HG03196 (cell line): ENCODE measurements at regions not wholly inside any gene's neighbourhood (a gene's known extent, or its start where the extent isn't known, plus 50 kb on each side); places are given as distances from the start of the nearest gene placed in this dataset.
"Not testable (repeated sequence)": the region's sequence is repeated elsewhere in the genome, so short reads cannot be mapped to it uniquely, and the experiment has no call there.

ENCODE experiments used
- ATAC-seq: cut with Tn5 transposase; IDR thresholded peaks from one replicate; pipeline ENCODE4 v1.9.1; 2021; ENCODE audit not compliant: unreplicated experiment

DNA sequence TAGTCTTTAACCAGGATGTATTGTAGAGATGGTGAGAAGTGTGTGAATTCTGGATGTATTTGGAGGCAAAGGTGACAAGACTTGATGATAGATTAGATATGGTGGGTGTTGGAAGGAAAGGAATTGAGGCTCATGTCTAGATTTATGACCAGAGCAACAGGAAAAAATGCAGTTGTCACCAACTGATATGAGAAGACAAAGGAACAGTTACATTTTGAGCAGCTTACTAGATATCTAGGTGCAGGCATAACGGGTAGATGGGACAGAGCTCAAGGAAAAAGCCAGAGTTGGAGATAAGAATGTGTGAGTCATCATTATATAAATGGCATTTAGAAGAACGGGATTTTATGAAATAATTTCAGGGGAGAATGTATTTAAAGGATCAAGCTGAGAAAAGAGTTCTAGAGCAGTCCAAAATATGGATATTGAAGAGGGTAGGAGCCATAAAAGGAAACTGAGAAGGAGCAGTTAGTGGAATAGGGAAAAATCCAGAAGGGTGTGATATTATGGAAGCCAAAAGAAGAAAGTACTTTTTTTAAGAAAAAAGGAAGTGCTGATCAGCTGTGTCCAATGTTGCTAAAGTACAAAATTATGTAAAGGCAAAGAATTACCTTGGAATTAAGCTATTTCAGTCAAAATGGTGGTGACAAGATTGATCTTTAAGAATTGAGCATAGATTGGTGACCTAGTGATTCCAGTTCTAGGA lies 262.5 kb downstream of the CGGBP1 start:
- ATAC-seq, result no peak

DNA sequence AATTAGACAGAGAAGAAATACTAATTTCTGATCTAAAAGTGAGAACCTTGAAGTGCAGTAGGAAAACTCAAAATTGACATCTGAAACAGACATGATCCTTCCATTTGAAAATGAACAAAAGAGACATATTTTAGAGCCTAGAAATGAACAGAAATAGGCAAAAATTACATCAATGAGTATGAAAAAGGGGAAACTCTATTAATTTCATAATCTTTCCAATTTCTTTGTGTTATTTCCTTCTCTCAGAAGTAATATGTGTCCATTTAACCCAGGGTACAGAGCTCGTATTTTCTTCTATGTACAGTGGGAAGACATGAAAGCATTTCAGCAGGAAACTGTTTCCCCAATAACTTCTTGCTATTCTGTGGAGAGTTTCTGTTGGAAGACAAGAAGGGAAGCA lies 263.1 kb downstream of the CGGBP1 start:
- ATAC-seq, result no peak

DNA sequence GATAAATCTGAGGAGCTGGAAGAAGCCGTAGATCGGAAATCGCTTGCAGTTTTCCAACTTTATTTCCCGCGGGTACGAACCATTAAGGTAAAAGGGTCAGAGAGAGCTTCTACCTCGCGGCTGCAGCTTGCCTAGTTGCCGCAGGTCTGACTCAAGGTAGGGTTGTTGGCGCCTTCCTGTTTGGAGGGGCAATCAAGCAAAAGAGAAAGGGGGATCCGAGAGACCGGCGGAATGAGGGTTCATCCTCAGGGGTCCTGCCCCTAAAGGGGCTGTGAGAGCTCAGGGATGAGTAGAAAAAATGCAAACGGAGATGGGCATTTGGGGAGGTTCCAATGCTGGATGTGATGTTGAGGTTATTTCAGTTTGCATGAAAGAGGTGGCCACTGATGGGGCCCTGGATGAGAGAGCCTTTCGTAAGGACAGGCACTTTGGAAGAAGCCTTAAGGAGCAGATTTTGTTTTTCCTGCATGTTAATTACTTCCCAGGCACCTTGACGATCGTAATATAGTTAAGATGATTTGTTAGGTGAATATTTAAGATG lies 265.4 kb downstream of the CGGBP1 start:
- no peak for ATAC-seq

DNA sequence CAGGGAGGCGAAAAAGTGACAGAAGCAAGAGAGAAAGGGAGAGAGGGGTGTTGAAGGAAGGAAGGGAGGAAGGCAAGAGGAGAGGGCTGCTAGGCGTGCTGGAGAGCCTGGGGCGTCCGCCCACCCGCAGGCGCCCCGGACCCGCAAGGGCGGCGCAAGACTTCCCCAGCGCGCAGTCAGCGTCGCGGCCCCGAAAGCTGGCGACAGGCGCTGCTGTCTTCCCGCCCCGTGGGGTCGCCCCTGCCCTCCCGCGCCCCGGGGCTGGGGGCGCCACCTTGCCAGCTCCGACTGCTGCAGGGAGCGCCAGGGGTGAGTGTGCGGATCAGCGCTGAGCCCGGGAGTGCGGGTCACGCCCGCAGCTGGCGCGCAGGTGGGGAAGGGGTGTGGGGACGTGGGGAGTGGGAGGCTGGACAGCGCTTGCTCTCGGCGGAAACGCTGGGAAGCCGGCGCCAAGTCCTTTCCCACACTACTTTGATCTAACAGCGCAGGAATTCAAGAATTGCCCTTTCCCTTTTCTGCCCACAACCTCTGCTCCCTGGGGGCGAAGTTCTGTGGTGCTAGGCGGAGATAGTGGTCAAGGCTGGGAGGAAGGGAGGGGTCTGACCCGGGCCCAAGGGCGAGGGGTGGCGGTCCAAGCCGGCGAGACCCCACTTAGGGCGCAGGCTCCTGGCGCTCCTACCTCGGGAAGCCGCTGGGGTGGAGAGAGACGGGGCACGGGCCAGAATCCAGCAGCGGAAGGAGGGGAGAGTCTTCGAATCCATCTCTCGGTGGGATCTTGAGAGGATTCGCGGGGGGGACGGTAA lies 266.1 kb downstream of the CGGBP1 start, which contains the start of gene HTR1F:
Gene HTR1F (plus strand): TSS at position 173 of the 803 bp plus-strand sequence.
- ATAC-seq, result no peak

DNA sequence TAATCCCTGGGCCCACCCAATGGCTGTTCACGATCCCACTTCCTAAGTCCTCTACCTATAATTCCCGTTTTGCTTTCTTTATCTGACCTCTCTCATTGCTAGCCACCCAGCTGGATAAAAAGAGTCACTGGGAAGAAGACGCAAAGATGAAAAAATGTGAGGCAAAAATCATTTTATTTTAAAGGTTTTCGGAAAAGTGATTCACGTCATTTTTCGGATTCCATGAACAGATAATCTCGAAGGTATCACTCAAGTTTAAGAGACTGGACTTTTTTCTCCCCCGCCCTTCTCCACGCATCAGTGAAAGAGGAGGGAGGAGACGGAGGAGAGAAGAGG lies 266.6 kb downstream of the CGGBP1 start:
- no peak for ATAC-seq

DNA sequence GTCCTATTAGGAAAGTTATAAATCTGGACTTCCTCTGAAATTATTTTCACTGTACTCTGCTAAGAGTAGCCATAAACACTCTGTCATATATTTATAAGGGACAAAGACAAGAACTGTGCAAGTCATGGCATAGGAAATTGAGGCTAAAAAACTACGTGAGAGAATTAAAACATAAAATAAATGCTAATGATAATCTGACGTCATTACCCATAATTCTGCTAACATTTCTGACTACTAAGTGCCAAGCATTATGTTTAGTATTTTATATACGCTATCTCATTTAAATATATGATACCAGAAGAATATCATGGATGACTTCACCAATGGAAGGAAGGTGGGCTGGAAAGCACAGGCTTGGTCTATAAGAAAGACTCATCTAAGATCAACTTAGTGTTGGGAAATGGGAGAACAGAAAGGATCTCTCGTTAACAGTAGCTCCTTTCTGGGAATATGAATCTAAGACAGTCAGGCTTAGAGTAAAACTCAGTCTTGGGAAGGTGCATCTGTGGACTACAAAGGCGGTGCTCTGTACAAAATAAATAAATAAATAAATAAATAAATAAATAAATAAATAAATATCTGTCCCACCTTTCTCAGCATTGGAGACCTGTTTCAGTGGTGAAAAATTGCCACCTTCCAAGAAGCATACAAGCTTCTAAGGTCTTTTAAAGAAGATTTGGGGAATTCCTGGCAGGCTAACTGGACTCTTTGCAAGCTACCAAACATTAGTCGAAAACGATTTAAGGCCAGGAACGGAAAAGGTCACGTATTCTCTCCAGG lies 267.4 kb downstream of the CGGBP1 start:
- no peak for ATAC-seq

DNA sequence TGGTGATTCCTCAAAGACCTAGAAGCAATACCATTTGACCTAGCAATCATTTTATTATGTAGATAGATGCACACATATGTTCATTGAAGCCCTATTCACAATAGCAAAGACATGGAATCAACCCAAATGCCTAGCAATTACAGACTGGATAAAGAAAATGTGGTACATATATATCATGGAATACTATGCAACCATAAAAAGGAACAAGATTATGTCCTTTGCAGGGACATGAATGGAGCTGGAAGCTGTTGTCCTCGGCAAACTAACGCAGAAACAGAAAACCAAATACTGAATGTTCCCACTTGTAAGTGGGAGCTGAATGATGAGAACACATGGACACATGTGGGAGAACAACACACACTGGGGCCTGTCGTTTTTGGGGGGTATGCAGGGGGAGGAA lies 269.8 kb downstream of the CGGBP1 start:
- not testable (repeated sequence) for ATAC-seq

DNA sequence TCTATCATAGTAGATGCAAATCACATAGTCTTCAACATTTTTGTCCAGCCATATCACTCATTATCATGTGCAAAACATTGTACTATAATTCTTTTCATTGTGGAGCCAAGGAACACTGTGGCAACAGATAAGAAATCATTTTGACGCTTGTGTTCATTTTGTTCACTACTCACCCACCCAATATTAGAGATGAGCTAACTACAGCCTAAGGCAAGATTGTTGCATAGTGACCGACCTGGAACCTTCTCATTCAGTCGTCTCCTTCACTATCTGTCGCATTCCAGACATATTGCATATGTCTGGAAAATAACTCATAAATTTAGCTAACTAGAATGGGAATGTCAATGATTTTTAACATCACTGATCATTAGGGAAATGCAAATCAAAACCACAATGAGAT lies 270.3 kb downstream of the CGGBP1 start:
- no peak for ATAC-seq

DNA sequence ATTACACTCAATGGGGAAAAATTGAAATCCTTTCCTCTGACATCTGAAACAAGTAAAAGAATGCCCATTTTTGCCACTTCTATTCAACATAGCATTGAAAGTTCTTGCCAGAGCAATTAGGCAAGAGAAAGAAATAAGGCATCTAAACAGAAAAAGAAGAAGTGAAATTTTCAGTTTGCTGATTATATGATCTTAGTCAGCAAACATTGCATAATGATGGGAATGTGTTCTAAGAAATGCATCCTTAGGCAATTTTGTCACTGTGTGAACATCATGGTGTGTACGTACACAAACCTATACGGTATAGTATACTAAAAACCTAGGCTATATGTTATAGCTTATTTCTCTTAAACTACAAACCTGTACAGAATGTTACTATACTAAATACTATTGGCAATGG lies 278.0 kb downstream of the CGGBP1 start:
- no peak for ATAC-seq

DNA sequence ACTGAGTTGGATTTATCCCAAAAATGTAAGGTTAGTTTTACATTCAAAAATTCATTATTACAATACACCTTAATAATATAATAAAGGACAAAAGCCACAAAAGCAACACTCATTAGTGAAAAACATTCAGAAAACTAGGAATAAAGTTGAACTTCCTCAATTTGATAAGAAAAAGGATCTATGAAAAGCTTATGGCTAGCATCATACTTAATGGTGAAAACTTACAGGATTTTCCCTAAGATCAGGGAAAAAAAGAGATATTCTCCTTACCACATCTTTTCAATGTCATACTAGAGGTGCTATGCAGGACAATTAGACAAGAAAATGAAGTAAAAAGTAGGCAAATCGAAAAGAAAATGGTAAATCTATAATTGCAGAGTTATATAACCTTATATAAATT lies 279.9 kb downstream of the CGGBP1 start:
- ATAC-seq, result no peak

DNA sequence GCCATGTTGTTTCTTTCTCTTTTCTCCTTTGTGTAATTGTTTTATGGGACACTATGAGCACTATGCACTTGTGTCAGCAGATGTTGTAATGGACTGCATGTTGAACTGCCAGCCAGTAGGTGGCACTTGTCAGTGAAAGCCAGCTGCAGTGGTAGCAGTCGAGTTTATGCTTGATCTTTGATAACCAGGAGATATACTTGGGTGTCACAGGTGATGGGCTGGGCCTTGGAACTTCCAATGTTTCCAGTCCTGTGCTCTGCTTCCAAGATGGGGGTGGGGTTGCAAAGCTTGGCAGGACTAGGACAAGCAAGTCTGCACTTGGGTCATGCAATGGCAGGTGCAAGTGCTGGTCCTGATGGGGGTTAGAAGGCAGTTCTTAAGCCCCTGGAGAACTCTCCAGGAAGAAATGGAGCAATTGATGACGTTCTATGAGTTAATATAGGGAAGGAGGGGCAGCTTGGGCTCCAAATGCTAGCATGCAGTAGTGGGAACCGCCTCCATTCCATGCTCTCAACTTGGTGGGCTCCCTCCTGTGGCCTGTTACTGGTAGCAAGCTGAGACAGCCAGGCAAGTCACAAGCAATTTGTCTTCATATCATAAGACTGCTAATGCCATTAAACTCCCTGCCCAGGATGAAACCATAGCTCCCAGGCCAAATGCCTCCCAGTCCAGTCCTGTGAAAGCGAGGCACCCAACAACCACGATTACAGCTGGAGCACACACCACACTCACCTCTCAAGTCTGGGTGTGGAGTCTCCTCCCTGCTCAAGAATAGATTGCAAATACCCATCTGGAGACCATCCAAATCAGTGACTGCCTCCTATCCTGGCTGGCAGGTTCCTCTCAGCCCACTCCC lies 287.2 kb downstream of the CGGBP1 start:
- peak; percentile 88 for ATAC-seq

DNA sequence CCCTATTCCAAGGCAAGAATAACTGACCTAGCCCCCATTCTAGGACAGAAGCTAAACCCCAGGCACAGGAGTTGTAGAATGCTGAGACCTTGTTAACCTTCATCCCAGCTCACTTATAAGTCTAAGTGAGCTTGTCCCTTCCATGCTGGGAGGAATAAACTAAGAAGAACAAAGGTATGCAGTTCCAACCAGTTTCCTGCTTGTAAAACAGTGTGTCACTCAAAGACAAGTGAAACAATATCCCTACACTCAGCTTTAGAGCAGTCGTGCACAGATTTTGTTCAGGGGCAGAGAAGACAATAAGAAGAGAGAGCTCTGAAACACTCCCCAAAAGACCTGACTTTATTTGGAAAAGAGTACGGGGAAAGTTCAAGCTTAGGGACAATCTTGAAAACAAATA lies 292.1 kb downstream of the CGGBP1 start:
- no peak for ATAC-seq

DNA sequence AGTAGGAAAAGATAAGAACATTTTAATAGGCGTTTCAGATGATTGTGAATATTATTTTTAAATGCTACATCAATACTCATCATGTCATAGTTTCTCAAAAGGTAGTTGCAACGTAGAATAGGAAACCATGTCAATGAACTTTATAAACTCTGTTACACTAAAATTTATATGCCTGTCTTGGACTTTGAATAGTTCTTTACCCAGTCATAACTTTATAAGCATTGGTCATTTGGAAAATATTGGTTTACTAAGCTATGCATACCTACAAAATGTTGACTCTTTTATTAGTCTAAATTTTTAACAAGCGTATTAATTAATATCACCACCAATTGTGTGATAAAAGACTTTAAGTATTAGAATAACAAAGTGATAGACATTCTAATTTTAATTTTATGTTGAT lies 293.5 kb downstream of the CGGBP1 start:
- ATAC-seq, result no peak

DNA sequence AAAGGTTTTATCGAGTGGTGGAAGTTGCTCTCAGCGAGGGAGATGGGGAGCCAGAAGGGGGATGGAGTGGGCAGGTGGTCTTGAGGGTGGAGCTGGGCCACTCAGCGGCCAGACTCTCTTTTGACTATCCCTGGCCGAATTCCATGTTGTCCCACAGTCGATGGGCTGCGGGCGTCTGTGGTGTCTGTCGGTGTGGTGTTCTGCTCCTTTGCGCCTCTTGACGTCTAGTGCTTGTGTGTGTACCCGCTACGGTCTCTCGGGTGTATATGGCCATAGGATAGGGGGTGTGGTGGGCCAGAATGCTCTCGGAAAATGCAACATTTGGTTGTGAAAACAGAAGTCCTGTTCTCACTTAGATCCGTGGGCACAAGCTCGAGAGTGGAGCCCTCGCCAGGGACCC lies 297.0 kb downstream of the CGGBP1 start:
- no peak for ATAC-seq

DNA sequence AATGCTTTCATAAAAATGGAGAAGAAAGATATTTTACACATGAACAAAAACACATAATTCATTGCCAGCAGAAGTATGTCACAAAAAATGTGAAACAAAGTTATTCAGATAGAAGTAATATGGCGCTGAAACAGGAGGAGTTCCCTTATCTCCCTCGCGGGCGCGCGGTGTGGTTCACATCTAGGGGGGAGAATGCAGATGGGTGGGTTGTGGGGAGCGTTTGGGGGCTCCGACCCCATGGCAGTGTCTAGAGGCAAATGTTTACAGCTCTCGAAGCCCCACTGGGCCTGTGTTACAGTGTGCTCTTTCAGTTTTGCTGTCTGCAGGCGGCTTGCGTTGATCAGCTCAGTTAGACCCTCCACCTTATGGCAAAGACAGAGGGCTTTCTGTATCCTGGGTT lies 297.5 kb downstream of the CGGBP1 start:
- no peak for ATAC-seq

DNA sequence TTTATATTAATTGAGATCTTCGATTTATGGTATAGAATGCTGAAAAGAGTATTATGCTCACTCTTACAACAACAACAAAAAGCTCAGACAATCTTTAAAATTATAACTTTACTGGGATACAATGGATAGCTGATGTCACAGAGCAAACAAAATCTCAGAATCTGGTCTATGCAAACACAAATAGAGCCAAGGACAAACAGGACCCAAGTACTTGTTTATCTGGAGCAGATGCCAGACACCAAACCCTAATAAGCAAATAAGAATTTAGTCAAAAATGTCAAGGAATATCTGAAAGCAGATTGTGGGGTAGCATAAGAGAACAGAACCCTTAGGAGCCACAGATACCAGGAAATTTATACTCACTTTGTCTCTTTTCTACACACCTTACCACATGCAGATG lies 302.2 kb downstream of the CGGBP1 start:
- no peak for ATAC-seq

DNA sequence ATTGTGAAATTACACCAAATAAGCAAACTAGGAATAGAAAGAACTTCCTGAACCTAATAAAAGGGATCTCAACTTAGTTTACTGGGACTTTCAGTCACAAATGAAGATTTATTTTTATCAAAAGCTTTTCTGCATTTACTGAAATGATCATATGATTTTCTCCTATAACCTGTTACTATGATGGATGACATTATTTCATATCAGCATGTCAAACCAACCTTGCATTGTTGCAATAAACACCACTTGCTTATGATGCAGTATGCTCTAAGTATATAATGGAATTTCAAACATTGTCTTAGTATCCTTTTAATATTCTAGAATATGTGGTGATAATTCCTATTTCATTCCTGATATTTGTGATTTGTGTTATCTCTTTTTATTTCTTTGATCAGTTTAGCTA lies 303.0 kb downstream of the CGGBP1 start:
- no peak for ATAC-seq

DNA sequence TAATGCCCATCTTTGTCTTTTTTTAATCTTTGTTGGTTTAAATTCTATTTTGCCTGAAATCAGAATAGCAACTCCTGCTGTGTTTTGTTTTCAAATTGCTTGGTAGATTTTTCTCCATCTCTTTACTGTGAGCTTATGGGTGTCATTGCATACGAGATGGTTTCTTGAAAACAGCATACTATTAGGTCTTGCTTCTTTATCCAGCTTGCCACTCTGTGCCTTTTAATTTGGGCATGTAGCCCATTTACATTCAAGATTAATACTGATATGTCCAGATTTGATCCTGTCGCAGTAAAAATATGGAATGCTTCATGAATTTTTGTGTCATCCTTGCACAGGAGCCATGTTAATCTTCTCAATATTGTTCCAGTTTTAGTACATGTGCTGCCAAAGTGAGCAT lies 316.6 kb downstream of the CGGBP1 start:
- no peak for ATAC-seq

DNA sequence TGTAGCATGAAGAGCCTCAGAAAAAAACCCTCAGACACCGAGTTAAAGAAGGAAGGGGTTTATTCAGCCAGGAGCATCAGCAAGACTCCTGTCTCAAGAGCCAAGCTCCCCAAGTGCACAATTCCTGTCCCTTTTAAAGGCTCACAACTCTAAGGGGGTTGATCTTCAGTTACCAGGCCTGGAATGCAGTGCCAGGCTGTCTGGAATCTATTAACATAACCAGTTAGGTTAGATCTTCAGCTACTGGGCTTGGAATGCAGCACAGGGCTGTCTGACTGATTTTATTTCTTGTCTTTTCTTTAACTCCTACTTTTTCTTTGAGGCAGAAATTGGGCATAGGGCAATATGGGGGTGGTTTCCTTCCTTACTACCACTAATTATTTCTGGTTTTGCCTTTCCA lies 317.9 kb downstream of the CGGBP1 start:
- not testable (repeated sequence) for ATAC-seq

DNA sequence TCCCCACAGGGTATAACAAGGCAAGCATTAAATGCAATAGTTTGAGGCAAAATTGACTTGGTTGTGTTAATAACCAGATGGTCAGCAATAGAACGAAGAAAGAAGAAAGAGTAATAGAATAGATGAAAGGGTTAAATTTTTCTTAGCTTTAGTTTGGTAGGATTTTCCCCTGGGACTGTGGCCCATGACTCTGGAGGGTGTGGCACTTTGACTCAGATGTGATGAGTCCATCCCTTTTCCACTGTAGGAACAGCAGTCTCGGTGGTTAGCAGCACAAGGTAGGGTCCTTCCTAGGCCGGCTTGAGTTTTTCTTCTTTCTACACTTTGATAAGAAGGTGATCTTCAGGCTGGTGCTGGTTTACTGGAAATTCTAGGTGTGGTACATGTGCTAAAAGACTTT lies 321.0 kb downstream of the CGGBP1 start:
- ATAC-seq, result not testable (repeated sequence)
